A549 (cell line): ENCODE measurements at regions not wholly inside any gene's neighbourhood (a gene's known extent, or its start where the extent isn't known, plus 50 kb on each side); places are given as distances from the start of the nearest gene placed in this dataset.

Source experiments
- ATAC-seq, 2 experiments: fragments of 200-7000 bp in 1 of 2; fragments of >200 bp in 1 of 2; cut with Nextera tagmentation in 1 of 2; cut with Tn5 transposase in 1 of 2; 3 replicates each; pipeline versions ENCODE4 v1.8.0 to v1.9.1; 2018 to 2020; ENCODE audit warnings: mild to moderate bottlenecking in 1 of 2, moderate library complexity in 1 of 2
- CTCF ChIA-PET: fragments of 300-600 bp; sonication (Branson Sonifier 250); formaldehyde crosslinking; extraction: SDS; loops from one replicate; lab custom pipeline; 2021; ENCODE audit warnings: antibody characterized with exemption, inconsistent platforms; lab: Yijun Ruan, JAX
- POLR2A ChIA-PET: fragments of 350-600 bp; formaldehyde crosslinking; extraction: SDS; loops from one replicate; lab custom pipeline; 2021; ENCODE audit warnings: antibody characterized with exemption, inconsistent platforms; lab: Yijun Ruan, JAX
- DNase-seq, 2 experiments: peaks; one replicate each; pipeline versions ENCODE4 v3.0.0 to v3.0.0-alpha.2; 2011 to 2016; ENCODE audit warnings: low read depth in 1 of 2, low spot score in 1 of 2
- FAIRE-seq: peaks from 2 replicates; lab custom pipeline; 2011; peaks lifted over from hg19 to GRCh38; lab: Jason Lieb, UNC
- H3K27ac ChIP-seq, 2 experiments: fragments of >200 bp; sonication (Bioruptor Twin); formaldehyde crosslinking; 3 replicates each; pipeline ENCODE4 v1.5.1; 2016 to 2017
- H3K4me1 ChIP-seq: fragments of >200 bp; sonication (Bioruptor Twin); formaldehyde crosslinking; 3 replicates; pipeline ENCODE4 v1.6.1; 2016
- H3K4me2 ChIP-seq: fragments of >200 bp; sonication (Bioruptor Twin); formaldehyde crosslinking; 3 replicates; pipeline ENCODE4 v1.6.1; 2016
- H3K4me3 ChIP-seq: fragments of >200 bp; sonication (Bioruptor Twin); formaldehyde crosslinking; 3 replicates; pipeline ENCODE4 v1.5.1; 2016
- H3K9me3 ChIP-seq: fragments of >200 bp; sonication (Bioruptor Twin); formaldehyde crosslinking; 3 replicates; pipeline ENCODE4 v1.6.1; 2016
- BCL3 ChIP-seq: fragments of >200 bp; sonication (Bioruptor Twin); formaldehyde crosslinking; IDR thresholded peaks from 3 replicates; pipeline ENCODE4 v1.6.1; 2016
- BHLHE40 ChIP-seq: IDR thresholded peaks from 2 replicates; pipeline ENCODE4 v1.6.1; 2012; ENCODE audit warnings: low read depth, low read length, inconsistent platforms
- CBX8 ChIP-seq: fragments of 200-600 bp; sonication (generic); IDR thresholded peaks from 2 replicates; pipeline ENCODE4 v1.6.1; 2016
- ESRRA ChIP-seq: fragments of 150-350 bp; IDR thresholded peaks from 2 replicates; pipeline ENCODE4 v1.6.1; 2014; ENCODE audit warnings: mild to moderate bottlenecking, low read length, borderline replicate concordance
- FOSB ChIP-seq: fragments of 250-450 bp; sonication (Bioruptor Pico); IDR thresholded peaks from 2 replicates; pipeline ENCODE4 v1.5.0; 2020; ENCODE audit warnings: mild to moderate bottlenecking, moderate library complexity
- FOSL2 ChIP-seq, 2 experiments: fragments of 450-650 bp in 1 of 2; fragments of >200 bp in 1 of 2; sonication (Bioruptor Twin) in 1 of 2; formaldehyde crosslinking; IDR thresholded peaks; 2 replicates each; pipeline versions ENCODE4 v1.5.0 to v1.6.1; 2016 to 2020; ENCODE audit warnings: mild to moderate bottlenecking in 1 of 2, moderate library complexity in 1 of 2
- HOXA7 ChIP-seq: fragments of 250-450 bp; sonication (Bioruptor Pico); IDR thresholded peaks from 2 replicates; pipeline ENCODE4 v1.5.0; 2020; ENCODE audit warnings: mild to moderate bottlenecking, moderate library complexity
- KDM1A ChIP-seq: fragments of 200-600 bp; sonication (generic); IDR thresholded peaks from 2 replicates; pipeline ENCODE4 v1.6.1; 2016; ENCODE audit warnings: low read depth, mild to moderate bottlenecking
- KDM5A ChIP-seq: fragments of 200-600 bp; sonication (generic); IDR thresholded peaks from 2 replicates; pipeline ENCODE4 v1.6.1; 2016; ENCODE audit warnings: antibody characterized with exemption, mild to moderate bottlenecking
- MAFK ChIP-seq: fragments of 450-650 bp; IDR thresholded peaks from 2 replicates; pipeline ENCODE4 v1.6.1; 2014; ENCODE audit not compliant: partially characterized antibody
- MAZ ChIP-seq: fragments of 150-350 bp; IDR thresholded peaks from 2 replicates; pipeline ENCODE4 v1.6.1; 2014; ENCODE audit warnings: antibody characterized with exemption, low read depth, low read length, borderline replicate concordance
- NFE2L2 ChIP-seq: fragments of 150-350 bp; conservative IDR thresholded peaks from 2 replicates; pipeline ENCODE4 v1.6.1; 2014; ENCODE audit warnings: low read length
- NPAS2 ChIP-seq: fragments of 250-450 bp; sonication (Bioruptor Pico); IDR thresholded peaks from 2 replicates; pipeline ENCODE4 v1.8.0; 2022; ENCODE audit warnings: mild to moderate bottlenecking, moderate library complexity, borderline replicate concordance
- NR3C1 ChIP-seq: fragments of >200 bp; sonication (Bioruptor Twin); formaldehyde crosslinking; IDR thresholded peaks from 3 replicates; pipeline ENCODE4 v1.6.1; 2017
- PBX3 ChIP-seq: IDR thresholded peaks from 2 replicates; pipeline ENCODE4 v1.6.1; 2012
- POLR2A ChIP-seq: IDR thresholded peaks from 2 replicates; pipeline ENCODE4 v1.6.1; 2012; ENCODE audit warnings: mild to moderate bottlenecking, low read length
- RCOR1 ChIP-seq: fragments of 150-350 bp; IDR thresholded peaks from 2 replicates; pipeline ENCODE4 v1.6.1; 2014; ENCODE audit warnings: antibody characterized with exemption, low read length, low read depth
- RFX5 ChIP-seq: fragments of 450-650 bp; IDR thresholded peaks from 2 replicates; pipeline ENCODE4 v1.7.1; 2014; ENCODE audit warnings: antibody characterized with exemption, mild to moderate bottlenecking, moderate library complexity
- SREBF2 ChIP-seq: fragments of 450-650 bp; IDR thresholded peaks from 2 replicates; pipeline ENCODE4 v1.6.1; 2014; ENCODE audit warnings: mild to moderate bottlenecking, moderate library complexity
- ZFP36 ChIP-seq: fragments of 450-650 bp; IDR thresholded peaks from 2 replicates; pipeline ENCODE4 v1.6.1; 2014; ENCODE audit warnings: borderline replicate concordance; ENCODE audit not compliant: partially characterized antibody
- ZNF302 ChIP-seq: fragments of 250-450 bp; sonication (Bioruptor Pico); IDR thresholded peaks from 2 replicates; pipeline ENCODE4 v1.9.0; 2021; ENCODE audit warnings: inconsistent platforms, mild to moderate bottlenecking, moderate library complexity
- WGBS: methylation state at CpG from one replicate; pipeline ENCODE4 v1.1.6; 2017; ENCODE audit errors: missing lambda C conversion rate; 5-methylcytosine and 5-hydroxymethylcytosine counted together
- TF ChIP-seq, protein P1 (sequence below): IDR thresholded peaks from 2 replicates; pipeline ENCODE4 v1.6.1; 2012; ENCODE audit warnings: low read depth, borderline replicate concordance
- TF ChIP-seq, protein P2 (sequence below): IDR thresholded peaks from 2 replicates; pipeline ENCODE4 v1.6.1; 2012
- TF ChIP-seq, protein P3 (sequence below): fragments of >200 bp; sonication (Bioruptor Twin); formaldehyde crosslinking; IDR thresholded peaks from 2 replicates; pipeline ENCODE4 v1.6.1; 2016

DNA sequence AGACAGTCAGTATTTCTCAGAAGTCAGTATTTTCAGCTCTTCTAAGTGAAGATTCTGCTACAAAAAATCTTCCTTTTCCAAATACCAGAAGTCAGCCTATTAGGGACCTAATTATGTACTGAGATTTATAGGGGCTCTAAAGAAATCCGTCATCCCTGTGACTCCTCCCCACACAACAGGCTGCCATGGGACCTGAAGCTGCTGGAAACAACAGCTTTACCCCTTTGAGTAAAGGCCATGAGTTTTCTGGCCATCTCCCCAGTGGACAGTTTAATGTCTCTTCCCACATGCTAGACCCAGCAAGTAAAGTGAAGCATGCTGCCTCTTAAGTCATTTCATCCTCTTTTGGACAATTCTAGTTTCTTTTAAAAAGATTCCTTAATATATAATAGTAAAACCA, 255.7 kb upstream of the ACVR2A start:
- no peaks in the 10 kb centered on the region for H3K9me3 ChIP-seq
- ChIA-PET CTCF (no interaction called here), POLR2A (no interaction called here)
- 0% methylated on average over 1 of the region's 1 CpG for WGBS
- FAIRE-seq (no peak), ATAC-seq (no peak), DNase-seq (no peak)
- H3K4me3 ChIP-seq = no peak overlapping the region
- H3K4me1 ChIP-seq = no peaks in the 10 kb centered on the region
- H3K27ac ChIP-seq = no peak overlapping the region
- H3K4me2 ChIP-seq = no peak overlapping the region
- TF ChIP-seq NR3C1 = no peak
- no peak for TF ChIP-seq FOSL2 (IDR thresholded peaks at IDR 0.05)
- TF ChIP-seq FOSL2 (CRISPR knock-in tag; IDR thresholded peaks at IDR 0.05) = no peak
- no peak for TF ChIP-seq ESRRA
- no peak for TF ChIP-seq RFX5
- TF ChIP-seq KDM5A = no peak
- TF ChIP-seq ZNF302 (CRISPR knock-in tag) = no peak
- TF ChIP-seq, protein P1, sequence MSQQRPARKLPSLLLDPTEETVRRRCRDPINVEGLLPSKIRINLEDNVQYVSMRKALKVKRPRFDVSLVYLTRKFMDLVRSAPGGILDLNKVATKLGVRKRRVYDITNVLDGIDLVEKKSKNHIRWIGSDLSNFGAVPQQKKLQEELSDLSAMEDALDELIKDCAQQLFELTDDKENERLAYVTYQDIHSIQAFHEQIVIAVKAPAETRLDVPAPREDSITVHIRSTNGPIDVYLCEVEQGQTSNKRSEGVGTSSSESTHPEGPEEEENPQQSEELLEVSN = no peak
- no peak for TF ChIP-seq KDM1A
- TF ChIP-seq, protein P2, sequence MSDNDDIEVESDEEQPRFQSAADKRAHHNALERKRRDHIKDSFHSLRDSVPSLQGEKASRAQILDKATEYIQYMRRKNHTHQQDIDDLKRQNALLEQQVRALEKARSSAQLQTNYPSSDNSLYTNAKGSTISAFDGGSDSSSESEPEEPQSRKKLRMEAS = no peak
- no peak for TF ChIP-seq NPAS2 (CRISPR knock-in tag)
- no peak for TF ChIP-seq CBX8
- TF ChIP-seq MAFK = no peak
- no peak for TF ChIP-seq NFE2L2
- no peak for TF ChIP-seq ZFP36
- TF ChIP-seq BCL3 = no peak
- no peak for TF ChIP-seq MAZ
- TF ChIP-seq FOSB = no peak
- no peak for TF ChIP-seq BHLHE40
- TF ChIP-seq HOXA7 (CRISPR knock-in tag) = no peak

- POLR2A ChIA-PET = no interaction called here
- 0% methylated on average over 2 of the region's 2 CpGs for WGBS
- Histone ChIP-seq H3K4me3 (no peak overlapping the region), H3K9me3 (no peaks in the 10 kb centered on the region), H3K27ac (no peak overlapping the region)
- no peak for ATAC-seq
- CTCF ChIA-PET = no interaction called here
- TF ChIP-seq MAFK = no peak
- TF ChIP-seq PBX3 = no peak
- no peak for TF ChIP-seq RFX5
- TF ChIP-seq, protein P3, sequence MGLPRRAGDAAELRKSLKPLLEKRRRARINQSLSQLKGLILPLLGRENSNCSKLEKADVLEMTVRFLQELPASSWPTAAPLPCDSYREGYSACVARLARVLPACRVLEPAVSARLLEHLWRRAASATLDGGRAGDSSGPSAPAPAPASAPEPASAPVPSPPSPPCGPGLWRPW = no peak
- TF ChIP-seq RCOR1 = no peak
- no peak for TF ChIP-seq MAZ
- TF ChIP-seq SREBF2 = no peak
- no peak for TF ChIP-seq POLR2A
- no peak for TF ChIP-seq FOSL2 (IDR thresholded peaks at IDR 0.05)
- no peak for TF ChIP-seq FOSL2 (CRISPR knock-in tag; IDR thresholded peaks at IDR 0.05)
- TF ChIP-seq KDM5A = no peak
- no peak for TF ChIP-seq NFE2L2
- TF ChIP-seq, all 56 proteins: peak for 0
- H3K4me1 ChIP-seq = no peaks in the 10 kb centered on the region
- DNase-seq (no peak), FAIRE-seq (no peak)
- H3K4me2 ChIP-seq = no peak overlapping the region
These were observed 256.6 kb upstream of the ACVR2A start for GRCh38 chr2:147588191-147588590.
